ENCODE measurements at regions not wholly inside any gene's neighbourhood (a gene's known extent, or its start where the extent isn't known, plus 50 kb on each side); places are given as distances from the start of the nearest gene placed in this dataset.
A peak's percentile ranks its signal among the peaks of the same experiment; 100 is the strongest.
"Not testable (repeated sequence)": the region's sequence is repeated elsewhere in the genome, so short reads cannot be mapped to it uniquely, and the experiment has no call there.

DNA sequence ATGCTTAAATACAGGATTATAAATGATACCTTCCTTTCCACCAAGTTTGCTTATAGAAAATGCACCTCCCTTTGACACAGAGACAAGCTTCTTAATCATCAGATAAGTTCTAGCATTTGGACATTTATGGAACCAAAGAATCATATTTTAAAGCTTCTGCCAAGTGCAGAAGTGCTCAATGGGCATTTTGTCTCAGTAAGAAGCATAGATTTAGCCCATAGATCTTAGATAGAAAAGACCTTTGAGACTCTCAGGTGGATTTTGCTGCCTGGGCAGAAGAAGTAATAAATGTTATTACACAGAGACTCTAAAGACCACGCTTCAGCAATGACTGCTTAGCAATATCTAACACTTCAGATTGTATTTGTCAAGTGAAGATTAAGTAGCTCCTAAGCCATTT, 174.6 kb downstream of the VEGFC start:
- Histone ChIP-seq H3K27me3 (no peaks in the 10 kb centered on the region), H3K4me3 (no peak overlapping the region), H3K27ac (no peak overlapping the region), H3K36me3 (no peaks in the 10 kb centered on the region), H3K9me3 (no peaks in the 10 kb centered on the region), H3K4me1 (no peaks in the 10 kb centered on the region)
- 38 to 52% methylated on average over 1 of the region's 1 CpG for WGBS, 2 donors
- no peak for FAIRE-seq
- TF ChIP-seq, protein P1, sequence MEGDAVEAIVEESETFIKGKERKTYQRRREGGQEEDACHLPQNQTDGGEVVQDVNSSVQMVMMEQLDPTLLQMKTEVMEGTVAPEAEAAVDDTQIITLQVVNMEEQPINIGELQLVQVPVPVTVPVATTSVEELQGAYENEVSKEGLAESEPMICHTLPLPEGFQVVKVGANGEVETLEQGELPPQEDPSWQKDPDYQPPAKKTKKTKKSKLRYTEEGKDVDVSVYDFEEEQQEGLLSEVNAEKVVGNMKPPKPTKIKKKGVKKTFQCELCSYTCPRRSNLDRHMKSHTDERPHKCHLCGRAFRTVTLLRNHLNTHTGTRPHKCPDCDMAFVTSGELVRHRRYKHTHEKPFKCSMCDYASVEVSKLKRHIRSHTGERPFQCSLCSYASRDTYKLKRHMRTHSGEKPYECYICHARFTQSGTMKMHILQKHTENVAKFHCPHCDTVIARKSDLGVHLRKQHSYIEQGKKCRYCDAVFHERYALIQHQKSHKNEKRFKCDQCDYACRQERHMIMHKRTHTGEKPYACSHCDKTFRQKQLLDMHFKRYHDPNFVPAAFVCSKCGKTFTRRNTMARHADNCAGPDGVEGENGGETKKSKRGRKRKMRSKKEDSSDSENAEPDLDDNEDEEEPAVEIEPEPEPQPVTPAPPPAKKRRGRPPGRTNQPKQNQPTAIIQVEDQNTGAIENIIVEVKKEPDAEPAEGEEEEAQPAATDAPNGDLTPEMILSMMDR (IDR thresholded peaks at IDR 0.05): no peak
- no peak for ATAC-seq
- intact Hi-C loops (cut with DNase I): no loop called here
- DNase-seq: no peak

DNA sequence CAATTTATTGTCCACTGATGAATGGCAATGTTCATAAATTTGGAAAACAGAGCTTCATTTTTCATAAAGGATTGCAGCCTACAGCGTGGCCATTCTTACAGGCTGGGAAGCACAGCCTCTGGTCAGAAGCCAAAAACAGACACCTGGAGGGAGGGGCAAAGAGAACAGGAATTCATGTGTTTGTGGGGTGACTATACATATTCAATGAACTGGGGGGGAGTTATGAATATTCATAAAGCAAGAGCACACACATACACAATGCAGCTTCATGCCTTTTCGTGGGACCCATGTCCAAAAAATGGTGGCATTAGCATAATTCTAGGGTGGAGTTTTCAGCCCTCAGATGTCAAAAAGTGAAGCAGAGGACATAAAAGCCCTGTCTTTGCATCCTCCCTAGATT, 173.3 kb downstream of the VEGFC start:
- intact Hi-C loops (cut with DNase I): no loop called here
- no peak for ATAC-seq
- Histone ChIP-seq H3K9me3 (no peaks in the 10 kb centered on the region), H3K27ac (no peak overlapping the region), H3K4me3 (no peak overlapping the region), H3K27me3 (no peaks in the 10 kb centered on the region), H3K36me3 (no peaks in the 10 kb centered on the region), H3K4me1 (no peaks in the 10 kb centered on the region)
- TF ChIP-seq, protein P1 (IDR thresholded peaks at IDR 0.05): no peak
- WGBS, 2 donors: 63 to 71% methylated on average over 2 of the region's 2 CpGs
- no peak for FAIRE-seq
- DNase-seq: no peak

DNA sequence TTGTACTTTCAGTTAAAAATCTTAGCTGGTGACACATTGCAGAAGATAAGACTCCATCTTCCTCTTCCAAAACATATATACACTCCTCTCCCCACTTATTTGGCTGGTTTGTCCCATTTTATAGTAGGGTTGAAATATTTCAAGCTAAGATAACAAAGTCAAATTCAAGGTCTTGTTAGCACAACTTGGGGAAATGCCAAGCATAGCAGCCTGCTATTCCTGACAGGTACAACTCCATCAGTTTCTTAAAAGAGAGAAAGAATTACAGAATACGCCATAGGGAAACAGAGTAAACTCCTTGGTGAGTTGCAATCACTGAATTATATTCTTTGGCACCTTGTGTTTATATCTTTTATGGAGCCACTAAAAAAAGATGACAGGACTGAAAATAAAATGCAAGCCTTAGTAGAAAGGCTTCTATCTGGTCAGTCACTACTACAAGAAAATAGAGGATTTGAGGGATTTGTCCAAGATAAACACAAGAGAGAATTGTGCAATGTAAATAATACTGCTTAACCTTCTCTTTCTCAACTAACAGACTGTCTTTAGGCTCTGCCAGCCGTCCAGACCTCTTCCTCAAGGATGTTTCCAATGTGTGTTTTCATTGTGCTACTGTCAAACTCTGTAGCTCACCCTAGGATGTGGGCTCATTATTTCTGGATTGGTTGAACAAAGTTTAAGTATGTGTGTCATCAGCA, 170.3 kb downstream of the VEGFC start:
- DNase-seq (no peak), ATAC-seq (no peak), FAIRE-seq (no peak)
- intact Hi-C loops (cut with DNase I): no loop called here
- H3K9me3 ChIP-seq: no peaks in the 10 kb centered on the region
- no peaks in the 10 kb centered on the region for H3K36me3 ChIP-seq
- WGBS, 2 donors: 34 to 40% methylated on average over 2 of the region's 2 CpGs
- H3K4me1 ChIP-seq: no peaks in the 10 kb centered on the region
- TF ChIP-seq, protein P1 (IDR thresholded peaks at IDR 0.05): no peak
- H3K27me3 ChIP-seq: no peaks in the 10 kb centered on the region
- no peak overlapping the region for H3K27ac ChIP-seq
- H3K4me3 ChIP-seq: no peak overlapping the region

DNA sequence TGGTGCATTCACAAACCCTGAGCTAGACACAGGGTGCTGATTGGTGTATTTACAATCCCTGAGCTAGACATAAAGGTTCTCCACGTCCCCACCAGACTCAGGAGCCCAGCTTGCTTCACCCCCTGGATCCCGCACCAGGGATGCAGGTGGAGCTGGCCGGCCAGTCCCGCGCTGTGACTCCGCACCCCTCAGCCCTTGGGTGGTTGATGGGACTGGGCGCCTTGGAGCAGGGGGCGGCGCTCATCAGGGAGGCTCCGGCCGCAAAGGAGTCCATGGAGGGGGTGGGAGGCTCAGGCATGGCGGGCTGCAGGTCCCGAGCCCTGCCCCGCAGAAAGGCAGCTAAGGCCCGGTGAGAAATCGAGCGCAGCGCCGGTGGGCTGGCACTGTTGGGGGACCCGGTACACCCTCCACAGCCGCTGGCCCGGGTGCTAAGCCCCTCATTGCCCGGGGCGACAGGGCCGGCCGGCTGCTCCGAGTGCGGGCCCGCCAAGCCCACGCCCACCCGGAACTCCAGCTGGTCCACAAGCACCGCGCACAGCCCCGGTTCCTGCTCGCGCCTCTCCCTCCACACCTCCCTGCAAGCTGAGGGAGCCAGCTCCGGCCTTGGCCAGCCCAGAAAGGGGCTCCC, 167.6 kb downstream of the VEGFC start:
- H3K27me3 ChIP-seq; FAIRE-seq; H3K9me3 ChIP-seq; H3K4me1 ChIP-seq; H3K36me3 ChIP-seq; ATAC-seq; H3K27ac ChIP-seq; intact Hi-C loops (cut with DNase I); H3K4me3 ChIP-seq: not testable (repeated sequence)
- WGBS, 2 donors: 89 to 97% methylated on average over 32 to 37 of the region's 37 CpGs
- peak in 1 of 6 donors; percentile 61 for DNase-seq

DNA sequence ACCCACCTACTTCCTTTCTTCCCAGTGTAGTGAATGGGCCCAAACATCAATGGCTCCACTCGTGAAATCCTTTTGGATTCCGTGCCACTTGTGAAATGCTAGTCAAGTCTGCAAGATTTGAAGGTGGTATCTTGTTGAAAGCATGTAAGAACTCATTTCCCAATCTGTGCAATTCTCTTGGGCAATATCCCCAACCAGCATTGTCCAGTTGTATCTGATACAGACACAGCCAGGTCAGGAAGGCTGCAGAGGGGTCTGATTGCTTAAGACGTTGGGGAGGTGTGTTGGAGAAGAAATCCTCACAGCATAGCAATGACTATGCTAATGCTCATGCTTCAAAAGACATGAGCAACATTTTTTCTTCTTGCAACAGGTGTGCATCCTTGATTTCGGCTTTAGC, 164.8 kb downstream of the VEGFC start:
- TF ChIP-seq, protein P1 (IDR thresholded peaks at IDR 0.05): no peak
- 48 to 62% methylated on average over 4 of the region's 4 CpGs for whole genome bisulfite sequencing, 2 donors
- ATAC-seq (no peak), DNase-seq (no peak), FAIRE-seq (no peak)
- Histone ChIP-seq H3K9me3 (no peaks in the 10 kb centered on the region), H3K4me1 (no peaks in the 10 kb centered on the region), H3K27me3 (no peaks in the 10 kb centered on the region), H3K4me3 (no peak overlapping the region), H3K36me3 (no peaks in the 10 kb centered on the region), H3K27ac (no peak overlapping the region)
- intact Hi-C loops (cut with DNase I): no loop called here

All from pancreas (tissue), 10 donors.